Keratinocyte (primary cell): ENCODE measurements at regions not wholly inside any gene's neighbourhood (a gene's known extent, or its start where the extent isn't known, plus 50 kb on each side); places are given as distances from the start of the nearest gene placed in this dataset.

ENCODE experiments used
- CTCF ChIP-seq, 3 experiments: IDR thresholded peaks in 1 of 3; conservative IDR thresholded peaks in 1 of 3; optimal IDR thresholded peaks in 1 of 3; 2 replicates in 2 of 3; 3 replicates in 1 of 3; pipeline versions ENCODE3 to v1.5.1; 2011; ENCODE audit warnings: low read length in 3 of 3, mild to moderate bottlenecking in 3 of 3, moderate library complexity in 2 of 3, control low read depth in 1 of 3, inconsistent platforms in 1 of 3; ENCODE audit not compliant: insufficient read depth in 2 of 3; ENCODE audit errors: extremely low read depth in 1 of 3
- EZH2 ChIP-seq: IDR thresholded peaks from one replicate; pipeline ENCODE4 v1.6.1; 2012; ENCODE audit warnings: inconsistent platforms, mild to moderate bottlenecking, low read length, moderate library complexity

DNA sequence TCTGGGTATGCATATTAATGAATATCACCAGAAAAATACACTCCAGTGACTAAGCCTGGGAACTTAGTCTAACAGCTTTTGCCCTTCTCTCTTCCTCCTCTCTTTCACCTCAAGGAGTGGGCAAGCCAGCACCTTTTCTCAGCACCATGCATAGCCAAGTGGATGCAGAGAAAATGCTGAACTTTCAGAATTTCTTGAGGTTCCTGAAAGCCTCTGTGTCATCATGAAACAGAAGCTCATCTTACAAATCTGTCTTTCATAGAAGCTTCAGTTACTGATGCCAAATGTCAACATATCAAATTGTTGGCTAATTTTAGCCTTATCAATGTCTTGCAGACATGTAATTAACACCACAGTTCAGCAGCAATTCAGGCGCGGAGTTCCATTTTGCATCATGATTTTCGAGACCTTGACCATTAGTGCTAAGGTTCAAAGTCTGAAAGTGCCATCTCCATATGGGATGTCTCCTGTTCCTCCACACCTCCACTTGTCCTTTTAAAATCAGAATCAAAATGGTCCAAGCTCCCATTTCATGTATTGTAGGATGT is 51.1 kb upstream of the RPH3A start:
- no peak for TF ChIP-seq CTCF (optimal IDR thresholded peaks at IDR 0.05 in 1 of 3, IDR thresholded peaks at IDR 0.05 in 1 of 3, conservative IDR thresholded peaks at IDR 0.05 in 1 of 3; ENCODE audit: extremely low read depth in 1 of 3, insufficient read depth in 2 of 3, low read length in 3 of 3)
- no peak for TF ChIP-seq EZH2
